ENCODE measurements at regions not wholly inside any gene's neighbourhood (a gene's known extent, or its start where the extent isn't known, plus 50 kb on each side); places are given as distances from the start of the nearest gene placed in this dataset.

DNA sequence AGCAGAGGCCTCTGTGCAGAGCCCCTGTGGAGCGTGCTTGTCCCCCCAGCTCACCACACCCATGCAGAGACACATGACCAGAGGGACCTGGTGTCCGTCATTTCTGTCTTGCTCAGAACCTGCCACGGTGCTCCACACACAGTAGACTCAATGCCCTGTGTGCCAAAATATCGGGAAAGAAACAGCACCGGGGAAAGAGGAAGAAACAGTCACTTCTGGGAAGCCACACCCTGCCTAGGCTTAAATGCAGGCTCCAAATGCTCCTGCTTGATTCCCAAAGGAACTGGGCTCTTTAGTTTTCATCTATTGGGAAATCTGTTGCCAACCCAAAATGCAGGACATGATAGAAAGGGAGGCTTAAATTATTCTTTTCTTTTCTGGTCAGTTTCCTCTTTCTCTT is 503.9 kb downstream of the CD83 start:
- no CpG with 5 or more reads among the region's 5 CpGs for WGBS (ENCODE audit: extremely low coverage, insufficient read length, low lambda C conversion rate)
- Mint-ChIP-seq H3K4me1 (peaks cover 51 to 53% of the 10 kb centered on the region in 2 experiments), H3K4me3 (no peak overlapping the region), H3K36me3 (ENCODE audit: insufficient read depth in 1 of 3, low read depth in 3 of 3) (no peaks in the 10 kb centered on the region; a peak in 1 of 7 replicates), H3K27ac (peak overlapping the region in 1 of 3 experiments; percentile 81; a peak in 1 of 7 replicates), H3K27me3 (ENCODE audit: low read depth) (no peaks in the 10 kb centered on the region), H3K9me3 (no peaks in the 10 kb centered on the region; a peak in 1 of 5 replicates)
- Histone ChIP-seq H3K4me2 (ENCODE audit: insufficient read depth, insufficient read length, low read length) (no peak overlapping the region), H3K9ac (ENCODE audit: extremely low read depth, insufficient read length, low read length) (no peak overlapping the region), H3K9me3 (ENCODE audit: control insufficient read depth, low read depth, low read length) (peaks cover under 1% of the 10 kb centered on the region), H4K20me1 (ENCODE audit: control insufficient read depth, insufficient read depth, insufficient read length) (no peaks in the 10 kb centered on the region), H4K91ac (ENCODE audit: insufficient read length, low read depth, low read length) (no peak overlapping the region), H3K23ac (ENCODE audit: insufficient read length, low read depth, low read length) (no peak overlapping the region), H3K23me2 (ENCODE audit: insufficient read length, low read depth, low read length, poor library complexity, severe bottlenecking) (no peaks in the 10 kb centered on the region), H2AK5ac (ENCODE audit: insufficient read length, low read length) (no peak overlapping the region), H3K79me2 (ENCODE audit: insufficient read depth, low read length) (no peaks in the 10 kb centered on the region), H2BK15ac (ENCODE audit: low read depth, low read length) (no peak overlapping the region), H4K8ac (replicated peaks; ENCODE audit: insufficient read length, low read depth, low read length) (no peak overlapping the region), H3K14ac (ENCODE audit: insufficient read depth, low read length) (no peak overlapping the region), H3K56ac (ENCODE audit: insufficient read length, low read depth, low read length) (no peak overlapping the region), H3T11ph (ENCODE audit: low read length) (no peak overlapping the region), H3K79me1 (ENCODE audit: insufficient read depth, low read depth, low read length, poor library complexity, severe bottlenecking) (no peaks in the 10 kb centered on the region), H3K4ac (ENCODE audit: low read depth, low read length) (no peak overlapping the region), H2AFZ (ENCODE audit: low read length) (no peak overlapping the region), H3K4me1 (ENCODE audit: insufficient read depth, low read length) (peaks cover 4% of the 10 kb centered on the region; the same call in 1 of the 2 replicates), H2BK20ac (ENCODE audit: low read depth, low read length, poor library complexity, severe bottlenecking) (no peak overlapping the region), H3K27me3 (ENCODE audit: insufficient read depth, low read length) (no peaks in the 10 kb centered on the region), H3K27ac (ENCODE audit: insufficient read length, low read depth, low read length) (no peak overlapping the region), H2BK12ac (ENCODE audit: insufficient read length, low read depth, low read length) (no peak overlapping the region), H2BK5ac (ENCODE audit: insufficient read length, low read length) (no peak overlapping the region), H2BK120ac (ENCODE audit: low read depth, low read length, poor library complexity, severe bottlenecking) (no peak overlapping the region), H4K5ac (ENCODE audit: insufficient read length, low read depth, low read length) (no peak overlapping the region), H3K18ac (ENCODE audit: insufficient read length, low read depth, low read length) (no peak overlapping the region)
- no peak for DNase-seq
- TF ChIP-seq CTCF (conservative IDR thresholded peaks at IDR 0.05), result no peak
